GM23248 (cell line): ENCODE measurements at regions not wholly inside any gene's neighbourhood (a gene's known extent, or its start where the extent isn't known, plus 50 kb on each side); places are given as distances from the start of the nearest gene placed in this dataset.

Experiments
- DNase-seq: peaks from one replicate; pipeline ENCODE4 v3.0.0-alpha.2; 2015
- H2AFZ ChIP-seq: fragments of 200-600 bp; sonication (generic); 2 replicates; pipeline ENCODE4 v1.6.1; 2016; ENCODE audit warnings: antibody characterized with exemption
- H3F3A ChIP-seq: fragments of 200-600 bp; sonication (generic); 2 replicates; pipeline ENCODE4 v1.6.1; 2016; ENCODE audit warnings: mild to moderate bottlenecking, antibody characterized with exemption, mixed run types; ENCODE audit not compliant: insufficient read depth
- H3K27ac ChIP-seq: fragments of 200-600 bp; sonication (generic); 2 replicates; pipeline ENCODE4 v1.5.1; 2016; ENCODE audit warnings: mild to moderate bottlenecking
- H3K27me3 ChIP-seq: fragments of 200-600 bp; sonication (generic); replicated peaks from 2 replicates; pipeline ENCODE4 v1.6.1; 2016; ENCODE audit warnings: mild to moderate bottlenecking; ENCODE audit not compliant: insufficient read depth
- H3K36me3 ChIP-seq: fragments of 200-600 bp; sonication (generic); 2 replicates; pipeline ENCODE4 v1.6.1; 2016; ENCODE audit warnings: low read depth, mild to moderate bottlenecking
- H3K4me1 ChIP-seq: fragments of 200-600 bp; sonication (generic); 2 replicates; pipeline ENCODE4 v1.6.1; 2016; ENCODE audit warnings: mild to moderate bottlenecking; ENCODE audit not compliant: insufficient read depth
- H3K4me2 ChIP-seq: fragments of 200-600 bp; sonication (generic); one replicate; pipeline ENCODE4 v1.6.1; 2016; ENCODE audit warnings: mild to moderate bottlenecking; ENCODE audit not compliant: unreplicated experiment
- H3K4me3 ChIP-seq: fragments of 200-600 bp; sonication (generic); 2 replicates; pipeline ENCODE4 v1.5.1; 2016; ENCODE audit warnings: mild to moderate bottlenecking
- H3K79me2 ChIP-seq: fragments of 200-600 bp; sonication (generic); 2 replicates; pipeline ENCODE4 v1.6.1; 2016; ENCODE audit warnings: mild to moderate bottlenecking; ENCODE audit not compliant: insufficient read depth
- H3K9ac ChIP-seq: fragments of 200-600 bp; sonication (generic); 2 replicates; pipeline ENCODE4 v1.6.1; 2016; ENCODE audit warnings: mild to moderate bottlenecking
- H3K9me2 ChIP-seq: fragments of 200-600 bp; sonication (generic); 2 replicates; pipeline ENCODE4 v1.6.1; 2016; ENCODE audit warnings: mixed run types, mild to moderate bottlenecking, moderate library complexity; ENCODE audit not compliant: insufficient read depth
- H3K9me3 ChIP-seq: fragments of 200-600 bp; sonication (generic); one replicate; pipeline ENCODE4 v1.6.1; 2017; ENCODE audit warnings: low read depth
- H4K20me1 ChIP-seq: fragments of 200-600 bp; sonication (generic); 2 replicates; pipeline ENCODE4 v1.6.0; 2016; ENCODE audit not compliant: insufficient read depth
- EZH2 ChIP-seq: fragments of 200-600 bp; sonication (generic); IDR thresholded peaks from 2 replicates; pipeline ENCODE4 v1.6.1; 2018; ENCODE audit warnings: antibody characterized with exemption, mild to moderate bottlenecking; ENCODE audit not compliant: insufficient read depth, poor library complexity, severe bottlenecking
- EZH2phosphoT487 ChIP-seq: fragments of 200-600 bp; sonication (generic); IDR thresholded peaks from 2 replicates; pipeline ENCODE4 v1.6.1; 2018; ENCODE audit warnings: antibody characterized with exemption, moderate library complexity, mild to moderate bottlenecking, low read depth; ENCODE audit not compliant: insufficient read depth
- WGBS, 2 experiments: methylation state at CpG; one replicate each; pipeline ENCODE4 v1.1.6; 2015 to 2017; ENCODE audit warnings: low lambda C conversion rate in 2 of 2, low coverage in 1 of 2; ENCODE audit errors: missing lambda C conversion rate in 2 of 2; 5-methylcytosine and 5-hydroxymethylcytosine counted together
- in situ Hi-C: fragments of 300-500 bp; cut with MboI; formaldehyde crosslinking; loops from 2 replicates; pipeline ENCODE4 v1.15.0; 2020

GRCh38 chr16:86079255-86079885, 180.4 kb downstream of the IRF8 start:
- Histone ChIP-seq H3K4me1 (no peaks in the 10 kb centered on the region), H3F3A (no peaks in the 10 kb centered on the region), H3K4me2 (no peak overlapping the region), H3K9ac (no peak overlapping the region), H3K79me2 (no peaks in the 10 kb centered on the region), H3K9me2 (no peaks in the 10 kb centered on the region), H3K9me3 (no peaks in the 10 kb centered on the region), H3K27ac (no peak overlapping the region), H3K36me3 (no peaks in the 10 kb centered on the region), H3K4me3 (no peak overlapping the region), H3K27me3 (peaks cover 54% of the 10 kb centered on the region), H2AFZ (no peak overlapping the region), H4K20me1 (no peaks in the 10 kb centered on the region)
- in situ Hi-C loops = no loop called here
- no peak for TF ChIP-seq EZH2
- 61 to 65% methylated on average over 15 of the region's 15 CpGs for WGBS, 2 experiments
- no peak for DNase-seq

- H3F3A ChIP-seq = no peaks in the 10 kb centered on the region
- no peaks in the 10 kb centered on the region for H3K79me2 ChIP-seq
- in situ Hi-C loops = no loop called here
- H3K9ac ChIP-seq = no peak overlapping the region
- TF ChIP-seq EZH2phosphoT487 (no peak), EZH2 (no peak)
- H3K4me3 ChIP-seq = no peak overlapping the region
- H3K9me2 ChIP-seq = no peaks in the 10 kb centered on the region
- 22 to 23% methylated on average over 13 of the region's 13 CpGs for WGBS, 2 experiments
- peaks cover 55% of the 10 kb centered on the region for H3K27me3 ChIP-seq
- no peaks in the 10 kb centered on the region for H3K9me3 ChIP-seq
- H3K27ac ChIP-seq = no peak overlapping the region
- no peaks in the 10 kb centered on the region for H4K20me1 ChIP-seq
- H3K4me1 ChIP-seq = no peaks in the 10 kb centered on the region
- H3K36me3 ChIP-seq = no peaks in the 10 kb centered on the region
- H2AFZ ChIP-seq = no peak overlapping the region
- no peak for DNase-seq
- no peak overlapping the region for H3K4me2 ChIP-seq
These were observed 181.3 kb downstream of the IRF8 start for GRCh38 chr16:86080131-86080875.

- no peaks in the 10 kb centered on the region for H3K36me3 ChIP-seq
- WGBS, 2 experiments = 73 to 75% methylated on average over 6 of the region's 6 CpGs
- no peak overlapping the region for H2AFZ ChIP-seq
- H3K27ac ChIP-seq = no peak overlapping the region
- no peaks in the 10 kb centered on the region for H3K9me2 ChIP-seq
- H3K79me2 ChIP-seq = no peaks in the 10 kb centered on the region
- no peaks in the 10 kb centered on the region for H3F3A ChIP-seq
- no peaks in the 10 kb centered on the region for H3K4me1 ChIP-seq
- H3K9me3 ChIP-seq = no peaks in the 10 kb centered on the region
- peaks cover 55% of the 10 kb centered on the region for H3K27me3 ChIP-seq
- no peak for TF ChIP-seq EZH2
- no peak for TF ChIP-seq EZH2phosphoT487
- H3K9ac ChIP-seq = no peak overlapping the region
- H3K4me2 ChIP-seq = no peak overlapping the region
- no peak for DNase-seq
- H4K20me1 ChIP-seq = no peaks in the 10 kb centered on the region
- in situ Hi-C loops = no loop called here
- H3K4me3 ChIP-seq = no peak overlapping the region
These were observed 182.0 kb downstream of the IRF8 start for GRCh38 chr16:86080982-86081381.

GRCh38 chr16:86082418-86083030, 183.6 kb downstream of the IRF8 start:
- TF ChIP-seq EZH2 (no peak), EZH2phosphoT487 (no peak)
- peaks cover 58% of the 10 kb centered on the region for H3K27me3 ChIP-seq
- DNase-seq = no peak
- H3F3A ChIP-seq = no peaks in the 10 kb centered on the region
- H3K9me2 ChIP-seq = no peaks in the 10 kb centered on the region
- no peak overlapping the region for H3K4me2 ChIP-seq
- H3K27ac ChIP-seq = no peak overlapping the region
- no peaks in the 10 kb centered on the region for H3K4me1 ChIP-seq
- H3K36me3 ChIP-seq = no peaks in the 10 kb centered on the region
- H3K79me2 ChIP-seq = no peaks in the 10 kb centered on the region
- H3K4me3 ChIP-seq = no peak overlapping the region
- in situ Hi-C loops = no loop called here
- H4K20me1 ChIP-seq = no peaks in the 10 kb centered on the region
- 15 to 16% methylated on average over 9 to 10 of the region's 10 CpGs for WGBS, 2 experiments
- H3K9ac ChIP-seq = no peak overlapping the region
- H3K9me3 ChIP-seq = no peaks in the 10 kb centered on the region
- H2AFZ ChIP-seq = no peak overlapping the region
